NB4 (cell line): ENCODE measurements at regions not wholly inside any gene's neighbourhood (a gene's known extent, or its start where the extent isn't known, plus 50 kb on each side); places are given as distances from the start of the nearest gene placed in this dataset.

ENCODE experiments used
- CTCF ChIP-seq: IDR thresholded peaks from one replicate; pipeline ENCODE4 v1.5.1; 2012; ENCODE audit warnings: low read depth, low read length
- MYC ChIP-seq: IDR thresholded peaks from 2 replicates; pipeline ENCODE4 v1.6.1; 2011; ENCODE audit warnings: low read depth, low read length
- POLR2A ChIP-seq: IDR thresholded peaks from 2 replicates; pipeline ENCODE4 v1.6.1; 2011; ENCODE audit warnings: mild to moderate bottlenecking; ENCODE audit not compliant: insufficient read length; ENCODE audit errors: extremely low read depth

GRCh38 chr5:67858471-67859031 lies 357.0 kb upstream of the PIK3R1 start:
- TF ChIP-seq CTCF (no peak), POLR2A (no peak), MYC (no peak)
